IMR-90 (cell line): ENCODE measurements at regions not wholly inside any gene's neighbourhood (a gene's known extent, or its start where the extent isn't known, plus 50 kb on each side); places are given as distances from the start of the nearest gene placed in this dataset.

Source experiments
- ATAC-seq: fragments of 200-7000 bp; cut with Tn5 transposase; 2 replicates; pipeline ENCODE4 v1.9.1; 2020; ENCODE audit warnings: low read depth, mild to moderate bottlenecking, moderate library complexity
- BruUV-seq: library from RNA; stranded (reverse); fragments of 400-500 nt; replicated peaks from 2 replicates; lab custom pipeline; 2021; lab: Mats Ljungman, UMichigan
- CTCF ChIA-PET: fragments of 300-600 bp; formaldehyde crosslinking; extraction: SDS; loops from one replicate; lab custom pipeline; 2021; ENCODE audit warnings: antibody characterized with exemption; lab: Yijun Ruan, JAX
- POLR2A ChIA-PET: fragments of 300-600 bp; sonication (Branson Sonifier 250); formaldehyde crosslinking; loops from one replicate; lab custom pipeline; 2022; ENCODE audit warnings: antibody characterized with exemption; ENCODE audit not compliant: unreplicated experiment; lab: Charles Lee
- DNase-seq: peaks from one replicate; pipeline ENCODE4 v3.0.0; 2013
- H2AFZ ChIP-seq: replicated peaks from 2 replicates; pipeline ENCODE3; 2013; ENCODE audit warnings: low read length, mild to moderate bottlenecking; ENCODE audit not compliant: poor library complexity
- H2AK5ac ChIP-seq: 2 replicates; pipeline ENCODE4 v1.6.1; 2013; ENCODE audit warnings: low read depth, low read length, inconsistent platforms
- H2AK9ac ChIP-seq: replicated peaks from 2 replicates; pipeline ENCODE3; 2013; ENCODE audit warnings: mild to moderate bottlenecking, low read depth, low read length, moderate library complexity; ENCODE audit not compliant: poor library complexity
- H2BK120ac ChIP-seq: 2 replicates; pipeline ENCODE4 v1.6.1; 2013; ENCODE audit warnings: low read depth, low read length, inconsistent platforms
- H2BK15ac ChIP-seq: 3 replicates; pipeline ENCODE4 v1.6.1; 2013; ENCODE audit warnings: low read depth, low read length, inconsistent platforms
- H2BK20ac ChIP-seq: 2 replicates; pipeline ENCODE4 v1.6.1; 2013; ENCODE audit warnings: low read depth, mild to moderate bottlenecking, inconsistent platforms, low read length, moderate library complexity
- H2BK5ac ChIP-seq: 2 replicates; pipeline ENCODE4 v1.6.1; 2013; ENCODE audit warnings: mild to moderate bottlenecking, low read depth, low read length, inconsistent platforms; ENCODE audit not compliant: poor library complexity, severe bottlenecking
- H3K14ac ChIP-seq: replicated peaks from 2 replicates; pipeline ENCODE4 v1.6.1; 2013; ENCODE audit warnings: low read depth, low read length, inconsistent platforms
- H3K18ac ChIP-seq: 2 replicates; pipeline ENCODE4 v1.6.1; 2013; ENCODE audit warnings: low read depth, low read length, control low read depth
- H3K23ac ChIP-seq: 2 replicates; pipeline ENCODE4 v1.6.1; 2013; ENCODE audit warnings: low read depth, low read length, inconsistent platforms
- H3K27ac ChIP-seq: 2 replicates; pipeline ENCODE4 v1.5.1; 2013; ENCODE audit warnings: mild to moderate bottlenecking, control low read depth, low read length; ENCODE audit not compliant: insufficient read depth
- H3K27me3 ChIP-seq: 2 replicates; pipeline ENCODE4 v1.6.1; 2013; ENCODE audit warnings: low read length; ENCODE audit not compliant: control insufficient read depth, insufficient read depth
- H3K36me3 ChIP-seq: 2 replicates; pipeline ENCODE4 v1.6.1; 2013; ENCODE audit warnings: low read length, mixed read lengths; ENCODE audit not compliant: control insufficient read depth, insufficient read depth
- H3K4ac ChIP-seq: 2 replicates; pipeline ENCODE4 v1.6.1; 2013; ENCODE audit warnings: low read depth, low read length, inconsistent platforms
- H3K4me1 ChIP-seq: 2 replicates; pipeline ENCODE4 v1.6.1; 2013; ENCODE audit warnings: low read length, mixed read lengths; ENCODE audit not compliant: control insufficient read depth, insufficient read depth
- H3K4me2 ChIP-seq: 2 replicates; pipeline ENCODE4 v1.6.1; 2013; ENCODE audit warnings: low read depth, mild to moderate bottlenecking, control low read depth, low read length, moderate library complexity
- H3K4me3 ChIP-seq: 2 replicates; pipeline ENCODE4 v1.5.1; 2013; ENCODE audit warnings: low read depth, mild to moderate bottlenecking, control low read depth, low read length, moderate library complexity; ENCODE audit not compliant: insufficient read depth
- H3K56ac ChIP-seq: 2 replicates; pipeline ENCODE4 v1.6.1; 2013; ENCODE audit warnings: low read length, inconsistent platforms; ENCODE audit not compliant: insufficient read depth; ENCODE audit errors: extremely low read depth
- H3K79me1 ChIP-seq, 2 experiments: 2 replicates each; pipeline ENCODE4 v1.6.1; 2013; ENCODE audit warnings: low read length in 2 of 2, inconsistent platforms in 1 of 2, low read depth in 1 of 2
- H3K9ac ChIP-seq: 2 replicates; pipeline ENCODE4 v1.6.1; 2013; ENCODE audit warnings: low read depth, low read length, control low read depth
- H3K9me1 ChIP-seq: 2 replicates; pipeline ENCODE4 v1.6.1; 2013; ENCODE audit warnings: low read length, inconsistent platforms; ENCODE audit not compliant: insufficient read depth
- H3K9me3 ChIP-seq: 2 replicates; pipeline ENCODE4 v1.6.1; 2013; ENCODE audit warnings: low read length; ENCODE audit not compliant: control insufficient read depth, insufficient read depth
- H4K20me1 ChIP-seq: 2 replicates; pipeline ENCODE4 v1.6.1; 2013; ENCODE audit warnings: low read length, inconsistent platforms; ENCODE audit not compliant: insufficient read depth
- H4K5ac ChIP-seq: 2 replicates; pipeline ENCODE4 v1.6.1; 2013; ENCODE audit warnings: mild to moderate bottlenecking, low read depth, low read length, control low read depth
- H4K8ac ChIP-seq, 2 experiments: 2 replicates each; pipeline ENCODE4 v1.6.1; 2013; ENCODE audit warnings: low read depth in 2 of 2, low read length in 2 of 2, control low read depth in 1 of 2, inconsistent platforms in 1 of 2
- H4K91ac ChIP-seq: 2 replicates; pipeline ENCODE4 v1.6.1; 2013; ENCODE audit warnings: low read depth, low read length, inconsistent platforms; ENCODE audit not compliant: insufficient read depth
- BHLHE40 ChIP-seq: fragments of 150-350 bp; IDR thresholded peaks from 2 replicates; pipeline ENCODE4 v1.6.1; 2016; ENCODE audit warnings: mild to moderate bottlenecking, low read depth, low read length
- CEBPB ChIP-seq: IDR thresholded peaks from 2 replicates; pipeline ENCODE4 v1.6.1; 2012; ENCODE audit warnings: low read depth, low read length, improper control_type of control experiment
- CHD1 ChIP-seq: IDR thresholded peaks from 2 replicates; pipeline ENCODE4 v1.6.1; 2012; ENCODE audit warnings: low read depth, low read length, improper control_type of control experiment
- FOS ChIP-seq: fragments of 150-350 bp; IDR thresholded peaks from 2 replicates; pipeline ENCODE4 v1.6.1; 2016; ENCODE audit warnings: low read depth, low read length
- MAFK ChIP-seq: IDR thresholded peaks from 2 replicates; pipeline ENCODE4 v1.6.1; 2012; ENCODE audit warnings: low read depth, low read length, improper control_type of control experiment
- MAZ ChIP-seq: IDR thresholded peaks from 2 replicates; pipeline ENCODE4 v1.6.1; 2012; ENCODE audit warnings: low read depth, mild to moderate bottlenecking, low read length, improper control_type of control experiment, moderate library complexity, borderline replicate concordance
- MXI1 ChIP-seq: IDR thresholded peaks from 2 replicates; pipeline ENCODE4 v1.6.1; 2012; ENCODE audit warnings: low read depth, mild to moderate bottlenecking, low read length, moderate library complexity, borderline replicate concordance
- NFE2L2 ChIP-seq: fragments of 150-350 bp; IDR thresholded peaks from 2 replicates; pipeline ENCODE4 v1.6.1; 2016; ENCODE audit warnings: low read depth, mild to moderate bottlenecking, low read length
- POLR2A ChIP-seq: IDR thresholded peaks from 2 replicates; pipeline ENCODE4 v1.6.1; 2012; ENCODE audit warnings: mild to moderate bottlenecking, low read depth, low read length
- RAD21 ChIP-seq: IDR thresholded peaks from 2 replicates; pipeline ENCODE4 v1.6.1; 2012; ENCODE audit warnings: low read length, improper control_type of control experiment
- RCOR1 ChIP-seq: IDR thresholded peaks from 2 replicates; pipeline ENCODE4 v1.6.1; 2012; ENCODE audit warnings: mild to moderate bottlenecking, low read length, improper control_type of control experiment; ENCODE audit not compliant: insufficient replicate concordance
- RFX5 ChIP-seq: IDR thresholded peaks from 2 replicates; pipeline ENCODE4 v1.8.0; 2012; ENCODE audit warnings: low read depth, mild to moderate bottlenecking, low read length, moderate library complexity
- SMC3 ChIP-seq: fragments of 150-350 bp; IDR thresholded peaks from 2 replicates; pipeline ENCODE4 v1.6.1; 2016; ENCODE audit warnings: low read depth, mild to moderate bottlenecking, antibody characterized with exemption, low read length, moderate library complexity
- WGBS, 2 experiments: methylation state at CpG; one replicate each; pipeline versions ENCODE4 v1.1.5 to v1.1.7; 2013; ENCODE audit warnings: missing lambda C conversion rate in 2 of 2; ENCODE audit not compliant: insufficient read length in 1 of 2; ENCODE audit errors: extremely low coverage in 2 of 2; 5-methylcytosine and 5-hydroxymethylcytosine counted together
- dilution Hi-C: fragments of 300-500 bp; cut with HindIII; formaldehyde crosslinking; loops from one replicate; pipeline ENCODE4 v1.14.3; 2018; ENCODE audit warnings: low sequenced_read_pairs; ENCODE audit not compliant: unreplicated experiment
- in situ Hi-C: fragments of 300-500 bp; cut with MboI; formaldehyde crosslinking; loops from 3 replicates; pipeline ENCODE4 v1.14.3; 2019; ENCODE audit warnings: low sequenced_read_pairs, inconsistent platforms, mixed read lengths
- intact Hi-C: fragments of 100-400 bp; cut with micrococcal nuclease; formaldehyde crosslinking; loops from 2 replicates; pipeline ENCODE4 v1.10.0; 2022
- TF ChIP-seq, protein P1 (sequence below): fragments of 150-350 bp; IDR thresholded peaks from 2 replicates; pipeline ENCODE4 v1.6.1; 2016; ENCODE audit warnings: low read depth, mild to moderate bottlenecking, low read length, moderate library complexity, borderline replicate concordance
- TF ChIP-seq, protein P2 (sequence below): fragments of 150-350 bp; IDR thresholded peaks from 2 replicates; pipeline ENCODE4 v1.6.1; 2017; ENCODE audit warnings: mild to moderate bottlenecking, antibody characterized with exemption, low read length, low read depth
- TF ChIP-seq, protein P3 (sequence below): conservative IDR thresholded peaks from 2 replicates; pipeline ENCODE4 v1.5.1; 2012; ENCODE audit warnings: mild to moderate bottlenecking, low read depth, low read length, improper control_type of control experiment

DNA sequence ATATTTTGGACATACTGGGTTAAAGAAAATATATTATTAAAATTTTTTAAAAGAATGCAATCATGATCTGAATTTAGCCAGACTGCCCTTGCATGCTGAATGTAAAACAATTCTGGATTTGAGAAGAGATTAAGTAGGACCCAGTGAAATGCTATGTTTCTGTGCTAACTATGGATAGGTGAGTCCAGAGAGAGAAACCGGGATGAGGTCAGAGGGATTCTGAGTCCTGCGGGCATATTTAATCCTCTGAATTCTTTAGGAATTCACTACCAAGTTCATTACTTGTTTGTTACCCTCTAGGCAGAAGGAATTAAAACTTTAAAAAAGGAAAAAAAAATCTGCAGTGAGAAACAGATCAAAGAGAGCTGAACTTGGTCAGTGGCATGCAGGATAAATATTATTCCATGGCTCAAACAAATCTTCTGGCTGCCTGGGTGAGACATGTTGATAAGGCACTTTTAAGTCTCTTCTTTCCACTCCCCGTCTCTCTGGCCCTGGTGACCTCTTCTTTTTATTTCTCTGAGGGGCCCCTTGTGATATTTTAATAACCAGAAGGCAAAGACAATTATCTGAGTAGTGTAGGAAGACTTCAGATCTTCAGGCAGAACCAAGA, 50.2 kb upstream of the LYZL1 start:
- POLR2A ChIA-PET: no interaction called here
- no peak overlapping the region for H3K9ac ChIP-seq
- no peak overlapping the region for H3K4me2 ChIP-seq
- H3K4me3 ChIP-seq: no peak overlapping the region
- H4K5ac ChIP-seq: no peak overlapping the region
- no peak overlapping the region for H2BK20ac ChIP-seq
- no peak overlapping the region for H3K4ac ChIP-seq
- no peaks in the 10 kb centered on the region for H4K20me1 ChIP-seq
- CTCF ChIA-PET: no interaction called here
- H3K36me3 ChIP-seq: no peaks in the 10 kb centered on the region
- no peak overlapping the region for H3K18ac ChIP-seq
- TF ChIP-seq RFX5: no peak
- no peak for TF ChIP-seq MXI1
- TF ChIP-seq, protein P1, sequence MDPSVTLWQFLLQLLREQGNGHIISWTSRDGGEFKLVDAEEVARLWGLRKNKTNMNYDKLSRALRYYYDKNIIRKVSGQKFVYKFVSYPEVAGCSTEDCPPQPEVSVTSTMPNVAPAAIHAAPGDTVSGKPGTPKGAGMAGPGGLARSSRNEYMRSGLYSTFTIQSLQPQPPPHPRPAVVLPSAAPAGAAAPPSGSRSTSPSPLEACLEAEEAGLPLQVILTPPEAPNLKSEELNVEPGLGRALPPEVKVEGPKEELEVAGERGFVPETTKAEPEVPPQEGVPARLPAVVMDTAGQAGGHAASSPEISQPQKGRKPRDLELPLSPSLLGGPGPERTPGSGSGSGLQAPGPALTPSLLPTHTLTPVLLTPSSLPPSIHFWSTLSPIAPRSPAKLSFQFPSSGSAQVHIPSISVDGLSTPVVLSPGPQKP: no peak
- no peak for TF ChIP-seq POLR2A
- TF ChIP-seq RCOR1: no peak
- TF ChIP-seq BHLHE40: no peak
- TF ChIP-seq FOS: no peak
- TF ChIP-seq, protein P2, sequence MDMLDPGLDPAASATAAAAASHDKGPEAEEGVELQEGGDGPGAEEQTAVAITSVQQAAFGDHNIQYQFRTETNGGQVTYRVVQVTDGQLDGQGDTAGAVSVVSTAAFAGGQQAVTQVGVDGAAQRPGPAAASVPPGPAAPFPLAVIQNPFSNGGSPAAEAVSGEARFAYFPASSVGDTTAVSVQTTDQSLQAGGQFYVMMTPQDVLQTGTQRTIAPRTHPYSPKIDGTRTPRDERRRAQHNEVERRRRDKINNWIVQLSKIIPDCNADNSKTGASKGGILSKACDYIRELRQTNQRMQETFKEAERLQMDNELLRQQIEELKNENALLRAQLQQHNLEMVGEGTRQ: no peak
- TF ChIP-seq MAFK: no peak
- TF ChIP-seq RAD21: no peak
- TF ChIP-seq NFE2L2: no peak
- TF ChIP-seq, protein P3, sequence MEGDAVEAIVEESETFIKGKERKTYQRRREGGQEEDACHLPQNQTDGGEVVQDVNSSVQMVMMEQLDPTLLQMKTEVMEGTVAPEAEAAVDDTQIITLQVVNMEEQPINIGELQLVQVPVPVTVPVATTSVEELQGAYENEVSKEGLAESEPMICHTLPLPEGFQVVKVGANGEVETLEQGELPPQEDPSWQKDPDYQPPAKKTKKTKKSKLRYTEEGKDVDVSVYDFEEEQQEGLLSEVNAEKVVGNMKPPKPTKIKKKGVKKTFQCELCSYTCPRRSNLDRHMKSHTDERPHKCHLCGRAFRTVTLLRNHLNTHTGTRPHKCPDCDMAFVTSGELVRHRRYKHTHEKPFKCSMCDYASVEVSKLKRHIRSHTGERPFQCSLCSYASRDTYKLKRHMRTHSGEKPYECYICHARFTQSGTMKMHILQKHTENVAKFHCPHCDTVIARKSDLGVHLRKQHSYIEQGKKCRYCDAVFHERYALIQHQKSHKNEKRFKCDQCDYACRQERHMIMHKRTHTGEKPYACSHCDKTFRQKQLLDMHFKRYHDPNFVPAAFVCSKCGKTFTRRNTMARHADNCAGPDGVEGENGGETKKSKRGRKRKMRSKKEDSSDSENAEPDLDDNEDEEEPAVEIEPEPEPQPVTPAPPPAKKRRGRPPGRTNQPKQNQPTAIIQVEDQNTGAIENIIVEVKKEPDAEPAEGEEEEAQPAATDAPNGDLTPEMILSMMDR: no peak
- no peak for TF ChIP-seq CEBPB
- TF ChIP-seq MAZ: no peak
- TF ChIP-seq CHD1: no peak
- TF ChIP-seq SMC3: no peak
- no peak overlapping the region for H2AFZ ChIP-seq
- H3K14ac ChIP-seq: no peak overlapping the region
- H2BK120ac ChIP-seq: no peak overlapping the region
- DNase-seq (no peak), ATAC-seq (no peak)
- in situ Hi-C loops: no loop called here
- intact Hi-C loops: no loop called here
- H2BK15ac ChIP-seq: no peak overlapping the region
- no peak overlapping the region for H3K23ac ChIP-seq
- no peaks in the 10 kb centered on the region for H3K9me3 ChIP-seq
- dilution Hi-C loops: no loop called here
- H3K4me1 ChIP-seq: no peaks in the 10 kb centered on the region
- H3K27ac ChIP-seq: no peak overlapping the region
- H3K56ac ChIP-seq: no peak overlapping the region
- WGBS, 2 experiments: no CpG with 5 or more reads among the region's 3 CpGs
- H4K8ac ChIP-seq: no peak overlapping the region
- no TSS peak for BruUV-seq
- H2AK5ac ChIP-seq: no peak overlapping the region
- H3K27me3 ChIP-seq: peaks cover 40% of the 10 kb centered on the region
- no peak overlapping the region for H2AK9ac ChIP-seq
- H4K91ac ChIP-seq: no peak overlapping the region
- no peaks in the 10 kb centered on the region for H3K9me1 ChIP-seq
- no peak overlapping the region for H2BK5ac ChIP-seq
- H3K79me1 ChIP-seq: no peaks in the 10 kb centered on the region
